ENCODE measurements at regions not wholly inside any gene's neighbourhood (a gene's known extent, or its start where the extent isn't known, plus 50 kb on each side); places are given as distances from the start of the nearest gene placed in this dataset.
A peak's percentile ranks its signal among the peaks of the same experiment; 100 is the strongest.

- Mint-ChIP-seq H3K27ac (no peak overlapping the region), H3K4me3 (no peak overlapping the region)
- TF ChIP-seq, protein P1, sequence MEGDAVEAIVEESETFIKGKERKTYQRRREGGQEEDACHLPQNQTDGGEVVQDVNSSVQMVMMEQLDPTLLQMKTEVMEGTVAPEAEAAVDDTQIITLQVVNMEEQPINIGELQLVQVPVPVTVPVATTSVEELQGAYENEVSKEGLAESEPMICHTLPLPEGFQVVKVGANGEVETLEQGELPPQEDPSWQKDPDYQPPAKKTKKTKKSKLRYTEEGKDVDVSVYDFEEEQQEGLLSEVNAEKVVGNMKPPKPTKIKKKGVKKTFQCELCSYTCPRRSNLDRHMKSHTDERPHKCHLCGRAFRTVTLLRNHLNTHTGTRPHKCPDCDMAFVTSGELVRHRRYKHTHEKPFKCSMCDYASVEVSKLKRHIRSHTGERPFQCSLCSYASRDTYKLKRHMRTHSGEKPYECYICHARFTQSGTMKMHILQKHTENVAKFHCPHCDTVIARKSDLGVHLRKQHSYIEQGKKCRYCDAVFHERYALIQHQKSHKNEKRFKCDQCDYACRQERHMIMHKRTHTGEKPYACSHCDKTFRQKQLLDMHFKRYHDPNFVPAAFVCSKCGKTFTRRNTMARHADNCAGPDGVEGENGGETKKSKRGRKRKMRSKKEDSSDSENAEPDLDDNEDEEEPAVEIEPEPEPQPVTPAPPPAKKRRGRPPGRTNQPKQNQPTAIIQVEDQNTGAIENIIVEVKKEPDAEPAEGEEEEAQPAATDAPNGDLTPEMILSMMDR (IDR thresholded peaks at IDR 0.05), result no peak
- no peak for TF ChIP-seq EZH2phosphoT487 (IDR thresholded peaks at IDR 0.05)
- TF ChIP-seq EZH2 (IDR thresholded peaks at IDR 0.05), result no peak
Measured at GRCh38 chr1:82330330-82330729, 529.6 kb downstream of the ADGRL2 start.

DNA sequence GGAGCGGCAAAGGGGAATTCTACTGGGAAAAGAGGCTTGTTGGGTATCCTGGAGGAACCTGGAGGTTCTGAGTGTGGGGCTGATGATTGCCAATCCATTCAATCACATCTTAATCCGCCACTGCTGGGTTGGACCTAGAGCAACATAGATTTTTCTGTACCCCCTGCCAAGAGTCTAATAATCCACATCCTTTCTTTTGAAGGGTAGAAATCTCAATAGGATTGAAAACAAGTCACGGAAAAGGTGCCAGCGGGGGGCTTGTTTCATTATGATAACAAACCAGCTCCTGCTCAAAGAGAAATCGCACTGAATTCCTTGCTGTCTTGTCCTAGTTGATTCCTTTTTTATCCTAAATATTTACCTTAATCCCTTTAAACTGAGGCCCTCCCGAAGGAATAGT lies 528.5 kb downstream of the ADGRL2 start:
- peaks cover 17% of the 10 kb centered on the region for H3F3A ChIP-seq (ENCODE audit: low read depth)
- no peak overlapping the region for H2AFZ ChIP-seq (replicated peaks)
- peak; percentile 74 for DNase-seq (ENCODE audit: low spot score)
- H3K27me3 ChIP-seq, result no peaks in the 10 kb centered on the region
- peaks cover 17% of the 10 kb centered on the region for H3K4me1 Mint-ChIP-seq
- H3K79me2 ChIP-seq (ENCODE audit: low read depth), result no peaks in the 10 kb centered on the region
- no peaks in the 10 kb centered on the region for H3K9me3 ChIP-seq (ENCODE audit: low read depth)
- H3K27me3 Mint-ChIP-seq (ENCODE audit: insufficient read depth, low read depth), result peaks cover 29% of the 10 kb centered on the region
- H3K4me3 ChIP-seq, result no peak overlapping the region
- peaks cover 7% of the 10 kb centered on the region for H3K36me3 Mint-ChIP-seq
- TF ChIP-seq, protein P1 (IDR thresholded peaks at IDR 0.05), result no peak
- no peak for TF ChIP-seq EZH2 (IDR thresholded peaks at IDR 0.05)
- TF ChIP-seq EZH2phosphoT487 (IDR thresholded peaks at IDR 0.05), result no peak
- peak overlapping the region; percentile 55 for H3K27ac ChIP-seq
- no peak overlapping the region for H3K4me3 Mint-ChIP-seq
- H3K36me3 ChIP-seq, result no peaks in the 10 kb centered on the region
- H3K9ac ChIP-seq, result no peak overlapping the region
- H3K4me2 ChIP-seq, result peak overlapping the region; percentile 47
- no peaks in the 10 kb centered on the region for H4K20me1 ChIP-seq (ENCODE audit: low read depth)
- H3K27ac Mint-ChIP-seq, result no peak overlapping the region
- H3K4me1 ChIP-seq, result peaks cover 18% of the 10 kb centered on the region
- H3K9me3 Mint-ChIP-seq, result peaks cover 8% of the 10 kb centered on the region

More at GRCh38 chr1:82330330-82330729, 529.6 kb downstream of the ADGRL2 start:
- H3K27me3 Mint-ChIP-seq (ENCODE audit: insufficient read depth, low read depth), result peaks cover 29% of the 10 kb centered on the region
- H3K4me1 Mint-ChIP-seq, result peaks cover 17% of the 10 kb centered on the region
- Histone ChIP-seq H3K4me1 (peaks cover 18% of the 10 kb centered on the region), H3K4me2 (no peak overlapping the region), H3K4me3 (no peak overlapping the region), H3K36me3 (no peaks in the 10 kb centered on the region), H2AFZ (replicated peaks) (no peak overlapping the region), H3F3A (ENCODE audit: low read depth) (peaks cover 17% of the 10 kb centered on the region), H3K79me2 (ENCODE audit: low read depth) (no peaks in the 10 kb centered on the region), H4K20me1 (ENCODE audit: low read depth) (no peaks in the 10 kb centered on the region), H3K9ac (no peak overlapping the region), H3K27ac (no peak overlapping the region), H3K9me3 (ENCODE audit: low read depth) (no peaks in the 10 kb centered on the region), H3K27me3 (no peaks in the 10 kb centered on the region)
- H3K36me3 Mint-ChIP-seq, result peaks cover 7% of the 10 kb centered on the region
- H3K9me3 Mint-ChIP-seq, result peaks cover 8% of the 10 kb centered on the region
- DNase-seq (ENCODE audit: low spot score), result no peak

GRCh38 chr1:82323144-82323841 lies 522.6 kb downstream of the ADGRL2 start:
- no peaks in the 10 kb centered on the region for H3K4me1 Mint-ChIP-seq
- H3K4me3 Mint-ChIP-seq, result no peak overlapping the region
- no peak overlapping the region for H3K27ac ChIP-seq
- no peak for DNase-seq (ENCODE audit: low spot score)
- no peaks in the 10 kb centered on the region for H3F3A ChIP-seq (ENCODE audit: low read depth)
- peaks cover 2% of the 10 kb centered on the region for H3K9me3 Mint-ChIP-seq
- H3K27ac Mint-ChIP-seq, result no peak overlapping the region
- no peaks in the 10 kb centered on the region for H3K36me3 Mint-ChIP-seq
- no peak overlapping the region for H3K4me3 ChIP-seq
- no peaks in the 10 kb centered on the region for H3K79me2 ChIP-seq (ENCODE audit: low read depth)
- H3K9ac ChIP-seq, result no peak overlapping the region
- no peaks in the 10 kb centered on the region for H4K20me1 ChIP-seq (ENCODE audit: low read depth)
- no peak overlapping the region for H3K4me2 ChIP-seq
- no peaks in the 10 kb centered on the region for H3K9me3 ChIP-seq (ENCODE audit: low read depth)
- no peaks in the 10 kb centered on the region for H3K36me3 ChIP-seq
- H3K27me3 Mint-ChIP-seq (ENCODE audit: insufficient read depth, low read depth), result peaks cover 7% of the 10 kb centered on the region
- no peaks in the 10 kb centered on the region for H3K4me1 ChIP-seq
- no peak overlapping the region for H2AFZ ChIP-seq (replicated peaks)
- TF ChIP-seq EZH2phosphoT487 (IDR thresholded peaks at IDR 0.05), result no peak
- H3K27me3 ChIP-seq, result no peaks in the 10 kb centered on the region

- H3K4me1 ChIP-seq, result no peaks in the 10 kb centered on the region
- no peak overlapping the region for H3K27ac ChIP-seq
- TF ChIP-seq EZH2 (IDR thresholded peaks at IDR 0.05) (no peak), EZH2phosphoT487 (IDR thresholded peaks at IDR 0.05) (no peak)
- TF ChIP-seq, protein P1 (IDR thresholded peaks at IDR 0.05), result no peak
- H3K27me3 ChIP-seq, result no peaks in the 10 kb centered on the region
- H3K27ac Mint-ChIP-seq, result no peak overlapping the region
- peaks cover 2% of the 10 kb centered on the region for H3K9me3 Mint-ChIP-seq
- no peaks in the 10 kb centered on the region for H3K79me2 ChIP-seq (ENCODE audit: low read depth)
- H2AFZ ChIP-seq (replicated peaks), result no peak overlapping the region
- no peaks in the 10 kb centered on the region for H3K4me1 Mint-ChIP-seq
- H3K4me2 ChIP-seq, result no peak overlapping the region
- H3K36me3 ChIP-seq, result no peaks in the 10 kb centered on the region
- H3K9me3 ChIP-seq (ENCODE audit: low read depth), result no peaks in the 10 kb centered on the region
- no peaks in the 10 kb centered on the region for H3F3A ChIP-seq (ENCODE audit: low read depth)
- no peak overlapping the region for H3K9ac ChIP-seq
- no peak overlapping the region for H3K4me3 ChIP-seq
- H3K27me3 Mint-ChIP-seq (ENCODE audit: insufficient read depth, low read depth), result peaks cover 2% of the 10 kb centered on the region
- H3K36me3 Mint-ChIP-seq, result no peaks in the 10 kb centered on the region
- no peak for DNase-seq (ENCODE audit: low spot score)
- no peaks in the 10 kb centered on the region for H4K20me1 ChIP-seq (ENCODE audit: low read depth)
- no peak overlapping the region for H3K4me3 Mint-ChIP-seq
Measured at GRCh38 chr1:82321794-82322193, 521.1 kb downstream of the ADGRL2 start.
